SK-N-MC (cell line): ENCODE measurements at regions not wholly inside any gene's neighbourhood (a gene's known extent, or its start where the extent isn't known, plus 50 kb on each side); places are given as distances from the start of the nearest gene placed in this dataset.

Experiments used
- EZH2 ChIP-seq: fragments of 200-600 bp; sonication (generic); IDR thresholded peaks from one replicate; pipeline ENCODE4 v1.6.1; 2017; ENCODE audit warnings: antibody characterized with exemption
- POLR2AphosphoS5 ChIP-seq: IDR thresholded peaks from 2 replicates; pipeline ENCODE4 v1.6.1; 2012; ENCODE audit warnings: mild to moderate bottlenecking, low read depth, low read length, borderline replicate concordance

DNA sequence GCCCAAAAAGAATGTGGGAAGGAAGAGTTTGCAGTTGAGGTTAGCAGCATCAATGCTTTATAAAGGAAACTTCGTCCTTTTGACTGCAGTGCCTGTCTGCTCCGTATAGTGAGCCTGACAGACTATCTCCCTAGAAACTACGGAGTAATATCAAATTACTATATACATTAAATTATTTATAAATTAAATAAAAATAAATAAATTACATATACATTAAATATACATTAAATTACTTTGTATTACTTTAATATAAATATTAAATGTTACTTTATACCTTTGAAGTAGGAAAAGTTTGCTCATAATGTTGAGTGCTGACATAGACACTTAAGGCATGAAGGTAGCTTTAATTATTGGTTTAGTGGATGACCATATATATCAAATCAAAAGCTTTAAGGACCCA, 165.2 kb downstream of the IL15 start:
- TF ChIP-seq EZH2 (no peak), POLR2AphosphoS5 (no peak)
